LNCaP clone FGC (cell line): ENCODE measurements at regions not wholly inside any gene's neighbourhood (a gene's known extent, or its start where the extent isn't known, plus 50 kb on each side); places are given as distances from the start of the nearest gene placed in this dataset.

Experiments
- DNase-seq: peaks from one replicate; pipeline ENCODE4 v3.0.0-alpha.2; 2011; ENCODE audit warnings: low read depth
- H3K4me3 ChIP-seq: 2 replicates; pipeline ENCODE4 v1.5.1; 2011; ENCODE audit warnings: mild to moderate bottlenecking, low read depth, low read length, control low read depth
- CTCF ChIP-seq: IDR thresholded peaks from 2 replicates; pipeline ENCODE4 v1.5.1; 2012; ENCODE audit warnings: mild to moderate bottlenecking; ENCODE audit not compliant: control insufficient read depth, insufficient read depth; ENCODE audit errors: extremely low read depth

- no peak for DNase-seq
- no peak overlapping the region for H3K4me3 ChIP-seq
- TF ChIP-seq CTCF = no peak
Observed at GRCh38 chr12:92502417-92503028, 200.3 kb upstream of the PLEKHG7 start.

- no peak for DNase-seq
- no peak overlapping the region for H3K4me3 ChIP-seq
- TF ChIP-seq CTCF = no peak
Observed at GRCh38 chr12:92496790-92497189, 206.0 kb upstream of the PLEKHG7 start.

- no peak for DNase-seq
- no peak for TF ChIP-seq CTCF
- no peak overlapping the region for H3K4me3 ChIP-seq
Observed at GRCh38 chr12:92495108-92495507, 207.7 kb upstream of the PLEKHG7 start.

GRCh38 chr12:92493816-92494215, 209.0 kb upstream of the PLEKHG7 start:
- H3K4me3 ChIP-seq = no peak overlapping the region
- no peak for TF ChIP-seq CTCF
- DNase-seq = no peak

GRCh38 chr12:92492995-92493394, 209.8 kb upstream of the PLEKHG7 start:
- DNase-seq = no peak
- H3K4me3 ChIP-seq = no peak overlapping the region
- no peak for TF ChIP-seq CTCF

GRCh38 chr12:92492291-92492690, 210.5 kb upstream of the PLEKHG7 start:
- no peak for DNase-seq
- no peak for TF ChIP-seq CTCF
- no peak overlapping the region for H3K4me3 ChIP-seq

- no peak overlapping the region for H3K4me3 ChIP-seq
- no peak for DNase-seq
- no peak for TF ChIP-seq CTCF
Observed at GRCh38 chr12:92489781-92490180, 213.0 kb upstream of the PLEKHG7 start.
